ENCODE measurements at regions not wholly inside any gene's neighbourhood (a gene's known extent, or its start where the extent isn't known, plus 50 kb on each side); places are given as distances from the start of the nearest gene placed in this dataset.

- H3K27me3 ChIP-seq (ENCODE audit: control insufficient read depth in 1 of 2, insufficient read depth in 1 of 2, low read length in 2 of 2): no peaks in the 10 kb centered on the region
These were observed 589.8 kb downstream of the KCNH5 start for GRCh38 chr14:62455446-62455845.

GRCh38 chr14:62462988-62463387, 582.3 kb downstream of the KCNH5 start:
- 90% methylated on average over 3 of the region's 4 CpGs for WGBS

More at GRCh38 chr14:62455446-62455845, 589.8 kb downstream of the KCNH5 start:
- Histone ChIP-seq H3K36me3 (ENCODE audit: control insufficient read depth in 1 of 2, insufficient read depth in 2 of 2, low read depth in 1 of 2, low read length in 2 of 2) (no peaks in the 10 kb centered on the region), H3K9ac (ENCODE audit: low read length) (no peak overlapping the region), H2BK120ac (ENCODE audit: low read depth, low read length) (no peak overlapping the region), H4K8ac (ENCODE audit: low read length) (no peak overlapping the region), H3K4me3 (ENCODE audit: insufficient read depth in 1 of 2, low read depth in 1 of 2, low read length in 2 of 2) (no peak overlapping the region), H2BK15ac (ENCODE audit: low read depth, poor library complexity, severe bottlenecking) (no peak overlapping the region), H2AK5ac (ENCODE audit: low read length, severe bottlenecking) (no peak overlapping the region), H3K4me2 (ENCODE audit: low read length, poor library complexity, severe bottlenecking) (no peak overlapping the region), H3K79me1 (replicated peaks; ENCODE audit: low read length, poor library complexity, severe bottlenecking) (no peaks in the 10 kb centered on the region), H4K91ac (ENCODE audit: low read length) (no peak overlapping the region), H2AFZ (ENCODE audit: low read depth, low read length) (no peak overlapping the region), H3K4me1 (ENCODE audit: control insufficient read depth, insufficient read depth, low read depth, low read length) (no peaks in the 10 kb centered on the region), H3K14ac (ENCODE audit: low read length in 2 of 2) (no peak overlapping the region), H3K9me3 (ENCODE audit: control insufficient read depth, low read length) (peaks cover 15% of the 10 kb centered on the region), H3K23ac (ENCODE audit: low read length in 2 of 2) (no peak overlapping the region), H3K27ac (ENCODE audit: low read length, poor library complexity, severe bottlenecking) (no peak overlapping the region), H2BK12ac (ENCODE audit: low read length in 2 of 2) (no peak overlapping the region), H3K4ac (ENCODE audit: low read depth in 1 of 2, low read length in 2 of 2) (no peak overlapping the region), H2BK5ac (ENCODE audit: low read depth, low read length, poor library complexity, severe bottlenecking) (no peak overlapping the region), H3K18ac (ENCODE audit: low read depth in 1 of 2, low read length in 2 of 2) (no peak overlapping the region)
- 98% methylated on average over 3 of the region's 3 CpGs for WGBS
- no peak for DNase-seq

DNA sequence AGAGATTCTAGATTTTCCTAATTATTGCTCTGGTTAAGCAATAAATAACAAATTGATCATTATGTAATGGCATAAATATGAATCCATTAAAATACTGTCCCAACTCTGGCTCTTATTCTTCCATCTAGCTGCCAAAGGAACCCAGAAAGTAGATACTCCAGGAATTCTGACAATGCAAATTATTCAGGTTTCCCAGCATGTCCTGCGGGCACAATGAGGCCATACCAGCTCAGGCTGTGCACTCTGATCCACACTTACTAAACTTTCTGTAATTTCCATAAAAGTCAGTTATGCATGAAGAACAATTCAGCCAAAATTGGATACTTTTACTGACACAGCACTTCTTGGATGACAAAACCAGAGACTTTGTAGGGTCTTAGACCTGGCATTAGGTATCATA, 576.3 kb downstream of the KCNH5 start:
- H2AFZ ChIP-seq (ENCODE audit: low read depth, low read length): no peak overlapping the region
- WGBS: 100% methylated on average over 1 of the region's 1 CpG
- peaks cover 8% of the 10 kb centered on the region for H3K9me3 ChIP-seq (ENCODE audit: control insufficient read depth, low read length)
- no peaks in the 10 kb centered on the region for H3K79me1 ChIP-seq (replicated peaks; ENCODE audit: low read length, poor library complexity, severe bottlenecking)
- no peak overlapping the region for H4K91ac ChIP-seq (ENCODE audit: low read length)
- H2AK5ac ChIP-seq (ENCODE audit: low read length, severe bottlenecking): no peak overlapping the region
- no peak overlapping the region for H3K23ac ChIP-seq (ENCODE audit: low read length in 2 of 2)
- no peak overlapping the region for H3K4me3 ChIP-seq (ENCODE audit: insufficient read depth in 1 of 2, low read depth in 1 of 2, low read length in 2 of 2)
- H3K18ac ChIP-seq (ENCODE audit: low read depth in 1 of 2, low read length in 2 of 2): no peak overlapping the region
- no peak overlapping the region for H2BK5ac ChIP-seq (ENCODE audit: low read depth, low read length, poor library complexity, severe bottlenecking)
- no peak overlapping the region for H4K8ac ChIP-seq (ENCODE audit: low read length)
- H2BK15ac ChIP-seq (ENCODE audit: low read depth, poor library complexity, severe bottlenecking): no peak overlapping the region
- H3K36me3 ChIP-seq (ENCODE audit: control insufficient read depth in 1 of 2, insufficient read depth in 2 of 2, low read depth in 1 of 2, low read length in 2 of 2): no peaks in the 10 kb centered on the region
- no peak overlapping the region for H3K27ac ChIP-seq (ENCODE audit: low read length, poor library complexity, severe bottlenecking)
- H2BK120ac ChIP-seq (ENCODE audit: low read depth, low read length): no peak overlapping the region
- H3K4ac ChIP-seq (ENCODE audit: low read depth in 1 of 2, low read length in 2 of 2): no peak overlapping the region
- no peak overlapping the region for H2BK12ac ChIP-seq (ENCODE audit: low read length in 2 of 2)
- no peaks in the 10 kb centered on the region for H3K4me1 ChIP-seq (ENCODE audit: control insufficient read depth, insufficient read depth, low read depth, low read length)
- no peaks in the 10 kb centered on the region for H3K27me3 ChIP-seq (ENCODE audit: control insufficient read depth in 1 of 2, insufficient read depth in 1 of 2, low read length in 2 of 2)
- no peak overlapping the region for H3K9ac ChIP-seq (ENCODE audit: low read length)
- no peak for DNase-seq
- no peak overlapping the region for H3K4me2 ChIP-seq (ENCODE audit: low read length, poor library complexity, severe bottlenecking)
- no peak overlapping the region for H3K14ac ChIP-seq (ENCODE audit: low read length in 2 of 2)

More at GRCh38 chr14:62462988-62463387, 582.3 kb downstream of the KCNH5 start:
- H3K79me1 ChIP-seq (replicated peaks; ENCODE audit: low read length, poor library complexity, severe bottlenecking): no peaks in the 10 kb centered on the region
- no peak overlapping the region for H3K18ac ChIP-seq (ENCODE audit: low read depth in 1 of 2, low read length in 2 of 2)
- no peaks in the 10 kb centered on the region for H3K36me3 ChIP-seq (ENCODE audit: control insufficient read depth in 1 of 2, insufficient read depth in 2 of 2, low read depth in 1 of 2, low read length in 2 of 2)
- H3K4me2 ChIP-seq (ENCODE audit: low read length, poor library complexity, severe bottlenecking): no peak overlapping the region
- no peak overlapping the region for H3K9ac ChIP-seq (ENCODE audit: low read length)
- no peaks in the 10 kb centered on the region for H3K27me3 ChIP-seq (ENCODE audit: control insufficient read depth in 1 of 2, insufficient read depth in 1 of 2, low read length in 2 of 2)
- H2BK120ac ChIP-seq (ENCODE audit: low read depth, low read length): no peak overlapping the region
- no peak overlapping the region for H3K23ac ChIP-seq (ENCODE audit: low read length in 2 of 2)
- no peak overlapping the region for H3K14ac ChIP-seq (ENCODE audit: low read length in 2 of 2)
- H2AFZ ChIP-seq (ENCODE audit: low read depth, low read length): no peak overlapping the region
- DNase-seq: no peak
- H3K9me3 ChIP-seq (ENCODE audit: control insufficient read depth, low read length): no peaks in the 10 kb centered on the region
- H2BK12ac ChIP-seq (ENCODE audit: low read length in 2 of 2): no peak overlapping the region
- H4K91ac ChIP-seq (ENCODE audit: low read length): no peak overlapping the region
- H2BK15ac ChIP-seq (ENCODE audit: low read depth, poor library complexity, severe bottlenecking): no peak overlapping the region
- no peak overlapping the region for H3K4me3 ChIP-seq (ENCODE audit: insufficient read depth in 1 of 2, low read depth in 1 of 2, low read length in 2 of 2)
- no peaks in the 10 kb centered on the region for H3K4me1 ChIP-seq (ENCODE audit: control insufficient read depth, insufficient read depth, low read depth, low read length)
- no peak overlapping the region for H2AK5ac ChIP-seq (ENCODE audit: low read length, severe bottlenecking)
- H3K4ac ChIP-seq (ENCODE audit: low read depth in 1 of 2, low read length in 2 of 2): no peak overlapping the region
- no peak overlapping the region for H2BK5ac ChIP-seq (ENCODE audit: low read depth, low read length, poor library complexity, severe bottlenecking)
- no peak overlapping the region for H3K27ac ChIP-seq (ENCODE audit: low read length, poor library complexity, severe bottlenecking)
- no peak overlapping the region for H4K8ac ChIP-seq (ENCODE audit: low read length)

DNA sequence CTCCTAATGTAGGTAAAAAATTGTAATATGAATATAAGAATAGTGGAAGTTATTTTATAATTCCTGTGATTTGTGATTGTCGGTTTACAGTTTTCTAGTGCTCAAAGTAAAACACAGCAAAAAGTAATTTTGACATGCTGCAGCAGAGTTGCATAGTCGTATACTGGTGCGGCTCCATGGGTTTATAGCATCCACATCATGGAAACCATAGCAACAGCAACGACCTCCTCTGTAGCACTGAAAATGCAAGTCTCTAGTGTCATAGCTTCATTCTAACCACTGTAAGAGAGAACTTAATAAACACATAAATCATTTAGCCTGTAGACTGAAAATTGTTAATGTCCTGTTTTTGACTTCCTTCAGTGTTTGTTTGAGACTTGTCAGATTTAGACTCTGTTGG, 574.3 kb downstream of the KCNH5 start:
- Histone ChIP-seq H2AFZ (ENCODE audit: low read depth, low read length) (no peak overlapping the region), H3K79me1 (replicated peaks; ENCODE audit: low read length, poor library complexity, severe bottlenecking) (no peaks in the 10 kb centered on the region), H3K18ac (ENCODE audit: low read depth in 1 of 2, low read length in 2 of 2) (no peak overlapping the region)

More for the DNA sequence above, 574.3 kb downstream of the KCNH5 start:
- Histone ChIP-seq H2BK120ac (ENCODE audit: low read depth, low read length) (no peak overlapping the region), H3K27me3 (ENCODE audit: control insufficient read depth in 1 of 2, insufficient read depth in 1 of 2, low read length in 2 of 2) (no peaks in the 10 kb centered on the region), H2BK15ac (ENCODE audit: low read depth, poor library complexity, severe bottlenecking) (no peak overlapping the region), H3K9ac (ENCODE audit: low read length) (no peak overlapping the region), H3K27ac (ENCODE audit: low read length, poor library complexity, severe bottlenecking) (no peak overlapping the region), H3K4me3 (ENCODE audit: insufficient read depth in 1 of 2, low read depth in 1 of 2, low read length in 2 of 2) (no peak overlapping the region), H3K4ac (ENCODE audit: low read depth in 1 of 2, low read length in 2 of 2) (no peak overlapping the region), H3K9me3 (ENCODE audit: control insufficient read depth, low read length) (peaks cover 8% of the 10 kb centered on the region), H2BK5ac (ENCODE audit: low read depth, low read length, poor library complexity, severe bottlenecking) (no peak overlapping the region), H4K8ac (ENCODE audit: low read length) (no peak overlapping the region), H4K91ac (ENCODE audit: low read length) (no peak overlapping the region), H3K36me3 (ENCODE audit: control insufficient read depth in 1 of 2, insufficient read depth in 2 of 2, low read depth in 1 of 2, low read length in 2 of 2) (no peaks in the 10 kb centered on the region), H3K4me2 (ENCODE audit: low read length, poor library complexity, severe bottlenecking) (no peak overlapping the region), H2AK5ac (ENCODE audit: low read length, severe bottlenecking) (no peak overlapping the region), H3K23ac (ENCODE audit: low read length in 2 of 2) (no peak overlapping the region), H3K4me1 (ENCODE audit: control insufficient read depth, insufficient read depth, low read depth, low read length) (no peaks in the 10 kb centered on the region), H3K14ac (ENCODE audit: low read length in 2 of 2) (no peak overlapping the region), H2BK12ac (ENCODE audit: low read length in 2 of 2) (no peak overlapping the region)
- WGBS: 100% methylated on average over 3 of the region's 4 CpGs
- DNase-seq: no peak

Measured in mesenchymal stem cell (in vitro differentiated cells and primary cell).